Hepatocyte (in vitro differentiated cells): ENCODE measurements at regions not wholly inside any gene's neighbourhood (a gene's known extent, or its start where the extent isn't known, plus 50 kb on each side); places are given as distances from the start of the nearest gene placed in this dataset.

Experiments
- EZH2 ChIP-seq: fragments of 200-600 bp; sonication (generic); IDR thresholded peaks from 2 replicates; pipeline ENCODE4 v1.6.1; 2016; ENCODE audit warnings: antibody characterized with exemption, mild to moderate bottlenecking, borderline replicate concordance
- TF ChIP-seq, protein P1 (sequence below): fragments of 200-600 bp; sonication (generic); IDR thresholded peaks from 2 replicates; pipeline ENCODE4 v1.5.1; 2016; ENCODE audit warnings: antibody characterized with exemption, mild to moderate bottlenecking; ENCODE audit not compliant: poor library complexity

DNA sequence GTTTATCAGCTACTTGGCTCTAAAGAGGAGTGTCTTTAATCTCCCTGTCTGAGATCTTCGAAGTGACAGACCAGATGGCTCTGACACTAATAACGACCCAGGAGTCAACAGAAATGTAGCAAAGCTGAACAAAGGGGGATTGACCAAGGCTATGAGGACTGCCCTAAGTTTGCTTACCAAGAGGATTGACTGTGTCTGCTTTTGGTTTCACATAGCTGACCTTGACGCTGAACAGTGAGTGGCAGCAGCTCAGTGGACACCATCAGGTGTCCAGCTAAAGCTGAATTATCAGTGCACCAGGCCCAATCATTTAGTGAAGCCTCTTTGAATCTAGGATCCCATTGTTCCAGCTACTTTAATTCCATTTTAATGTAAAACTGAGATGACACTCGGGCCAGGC is 262.6 kb downstream of the COX7C start:
- TF ChIP-seq, protein P1, sequence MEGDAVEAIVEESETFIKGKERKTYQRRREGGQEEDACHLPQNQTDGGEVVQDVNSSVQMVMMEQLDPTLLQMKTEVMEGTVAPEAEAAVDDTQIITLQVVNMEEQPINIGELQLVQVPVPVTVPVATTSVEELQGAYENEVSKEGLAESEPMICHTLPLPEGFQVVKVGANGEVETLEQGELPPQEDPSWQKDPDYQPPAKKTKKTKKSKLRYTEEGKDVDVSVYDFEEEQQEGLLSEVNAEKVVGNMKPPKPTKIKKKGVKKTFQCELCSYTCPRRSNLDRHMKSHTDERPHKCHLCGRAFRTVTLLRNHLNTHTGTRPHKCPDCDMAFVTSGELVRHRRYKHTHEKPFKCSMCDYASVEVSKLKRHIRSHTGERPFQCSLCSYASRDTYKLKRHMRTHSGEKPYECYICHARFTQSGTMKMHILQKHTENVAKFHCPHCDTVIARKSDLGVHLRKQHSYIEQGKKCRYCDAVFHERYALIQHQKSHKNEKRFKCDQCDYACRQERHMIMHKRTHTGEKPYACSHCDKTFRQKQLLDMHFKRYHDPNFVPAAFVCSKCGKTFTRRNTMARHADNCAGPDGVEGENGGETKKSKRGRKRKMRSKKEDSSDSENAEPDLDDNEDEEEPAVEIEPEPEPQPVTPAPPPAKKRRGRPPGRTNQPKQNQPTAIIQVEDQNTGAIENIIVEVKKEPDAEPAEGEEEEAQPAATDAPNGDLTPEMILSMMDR = no peak
- no peak for TF ChIP-seq EZH2
